ENCODE measurements at regions not wholly inside any gene's neighbourhood (a gene's known extent, or its start where the extent isn't known, plus 50 kb on each side); places are given as distances from the start of the nearest gene placed in this dataset.

- H3K4me1 ChIP-seq, result no peaks in the 10 kb centered on the region
- intact Hi-C loops (cut with DNase I), result no loop called here
- TF ChIP-seq CTCF (IDR thresholded peaks at IDR 0.05), result no peak
- H3K4me3 ChIP-seq, result no peak overlapping the region
- no peak for DNase-seq
- H3K36me3 ChIP-seq, result no peaks in the 10 kb centered on the region
- H3K9me3 ChIP-seq, result no peaks in the 10 kb centered on the region
- no peaks in the 10 kb centered on the region for H3K27me3 ChIP-seq
- no peak overlapping the region for H3K27ac ChIP-seq
- no peak for ATAC-seq
These were observed 300.4 kb downstream of the DTWD2 start for GRCh38 chr5:118687661-118688621.

- DNase-seq (no peak), ATAC-seq (no peak)
- Histone ChIP-seq H3K4me1 (no peaks in the 10 kb centered on the region), H3K27ac (no peak overlapping the region), H3K27me3 (no peaks in the 10 kb centered on the region), H3K36me3 (no peaks in the 10 kb centered on the region), H3K9me3 (no peaks in the 10 kb centered on the region), H3K4me3 (no peak overlapping the region)
- TF ChIP-seq CTCF (IDR thresholded peaks at IDR 0.05), result no peak
- intact Hi-C loops (cut with DNase I), result no loop called here
These were observed 301.2 kb downstream of the DTWD2 start for GRCh38 chr5:118687100-118687499.

GRCh38 chr5:118681655-118682054 lies 306.7 kb downstream of the DTWD2 start:
- no peak overlapping the region for H3K4me3 ChIP-seq
- no peak for DNase-seq
- H3K9me3 ChIP-seq, result no peaks in the 10 kb centered on the region
- intact Hi-C loops (cut with DNase I), result no loop called here
- H3K4me1 ChIP-seq, result no peaks in the 10 kb centered on the region
- no peak for ATAC-seq
- H3K36me3 ChIP-seq, result no peaks in the 10 kb centered on the region
- TF ChIP-seq CTCF (IDR thresholded peaks at IDR 0.05), result no peak
- no peak overlapping the region for H3K27ac ChIP-seq
- no peaks in the 10 kb centered on the region for H3K27me3 ChIP-seq

- no peak for TF ChIP-seq CTCF (IDR thresholded peaks at IDR 0.05)
- no peaks in the 10 kb centered on the region for H3K4me1 ChIP-seq
- H3K36me3 ChIP-seq, result no peaks in the 10 kb centered on the region
- no peak overlapping the region for H3K4me3 ChIP-seq
- intact Hi-C loops (cut with DNase I), result no loop called here
- H3K9me3 ChIP-seq, result no peaks in the 10 kb centered on the region
- DNase-seq (no peak), ATAC-seq (no peak)
- no peak overlapping the region for H3K27ac ChIP-seq
- H3K27me3 ChIP-seq, result no peaks in the 10 kb centered on the region
These were observed 308.9 kb downstream of the DTWD2 start for GRCh38 chr5:118679264-118679940.

- Histone ChIP-seq H3K36me3 (no peaks in the 10 kb centered on the region), H3K9me3 (no peaks in the 10 kb centered on the region), H3K27ac (no peak overlapping the region), H3K4me3 (no peak overlapping the region), H3K27me3 (no peaks in the 10 kb centered on the region), H3K4me1 (no peaks in the 10 kb centered on the region)
- TF ChIP-seq CTCF (IDR thresholded peaks at IDR 0.05), result no peak
- DNase-seq (no peak), ATAC-seq (no peak)
- intact Hi-C loops (cut with DNase I), result no loop called here
These were observed 309.6 kb downstream of the DTWD2 start for GRCh38 chr5:118678746-118679145.
